GM12878 (cell line): ENCODE measurements at regions not wholly inside any gene's neighbourhood (a gene's known extent, or its start where the extent isn't known, plus 50 kb on each side); places are given as distances from the start of the nearest gene placed in this dataset.

Source experiments
- ATAC-seq: fragments of 200-7000 bp; cut with Tn5 transposase; 3 replicates; pipeline ENCODE4 v1.9.1; 2020; ENCODE audit warnings: mild to moderate bottlenecking, moderate library complexity
- BruUV-seq: library from RNA; stranded (reverse); fragments of 400-500 nt; replicated peaks from 2 replicates; lab custom pipeline; 2021; lab: Mats Ljungman, UMichigan
- CTCF ChIA-PET: fragments of 300-600 bp; sonication (Branson Sonifier 250); formaldehyde crosslinking; extraction: SDS; loops from one replicate; lab custom pipeline; 2021; ENCODE audit warnings: inconsistent platforms; lab: Yijun Ruan, JAX
- POLR2A ChIA-PET: fragments of 350-600 bp; formaldehyde crosslinking; extraction: SDS; loops from one replicate; lab custom pipeline; 2021; ENCODE audit warnings: inconsistent platforms; lab: Charles Lee
- RAD21 ChIA-PET: fragments of 300-600 bp; sonication (Branson Sonifier 250); formaldehyde crosslinking; loops from one replicate; lab custom pipeline; 2023; ENCODE audit warnings: antibody characterized with exemption; ENCODE audit not compliant: unreplicated experiment; lab: Charles Lee
- SMC1A ChIA-PET: fragments of 300-600 bp; sonication (Branson Sonifier 250); formaldehyde crosslinking; loops from one replicate; lab custom pipeline; 2023; ENCODE audit not compliant: unreplicated experiment, uncharacterized antibody; lab: Charles Lee
- DNase-seq: peaks from one replicate; pipeline ENCODE4 v3.0.0-alpha.2; 2011; ENCODE audit warnings: low read depth, low spot score
- FAIRE-seq: peaks from 3 replicates; lab custom pipeline; 2011; peaks lifted over from hg19 to GRCh38; lab: Jason Lieb, UNC
- H2AFZ ChIP-seq: 2 replicates; pipeline ENCODE4 v1.6.0; 2011; ENCODE audit warnings: low read depth, low read length, control low read depth; ENCODE audit not compliant: control insufficient read depth
- H3K27ac ChIP-seq: 2 replicates; pipeline ENCODE4 v1.5.1; 2011; ENCODE audit warnings: control low read depth; ENCODE audit not compliant: control insufficient read depth, insufficient read depth
- H3K27me3 ChIP-seq, 2 experiments: replicated peaks in 1 of 2; 2 replicates each; pipeline versions ENCODE4 v1.6.0 to v1.6.1; 2011; ENCODE audit warnings: low read length in 1 of 2; ENCODE audit not compliant: control insufficient read depth in 2 of 2, insufficient read depth in 2 of 2
- H3K36me3 ChIP-seq, 2 experiments: 2 replicates each; pipeline ENCODE4 v1.5.1; 2011; ENCODE audit warnings: low read length in 1 of 2; ENCODE audit not compliant: control insufficient read depth in 2 of 2, insufficient read depth in 2 of 2
- H3K4me1 ChIP-seq: 2 replicates; pipeline ENCODE4 v1.6.1; 2011; ENCODE audit warnings: mild to moderate bottlenecking, low read length, moderate library complexity, mixed read lengths; ENCODE audit not compliant: control insufficient read depth, insufficient read depth
- H3K4me2 ChIP-seq: 2 replicates; pipeline ENCODE4 v1.6.0; 2011; ENCODE audit warnings: control low read depth; ENCODE audit not compliant: control insufficient read depth, insufficient read depth
- H3K4me3 ChIP-seq: fragments of 200-600 bp; sonication (generic); 2 replicates; pipeline ENCODE4 v1.5.1; 2016
- H3K79me2 ChIP-seq: 2 replicates; pipeline ENCODE4 v1.6.0; 2011; ENCODE audit warnings: low read length; ENCODE audit not compliant: control insufficient read depth, insufficient read depth
- H3K9ac ChIP-seq: 2 replicates; pipeline ENCODE4 v1.8.0; 2011; ENCODE audit warnings: low read length, control low read depth, mixed read lengths; ENCODE audit not compliant: control insufficient read depth, insufficient read depth
- H3K9me3 ChIP-seq: replicated peaks from 3 replicates; pipeline ENCODE4 v1.5.1; 2011; ENCODE audit warnings: mild to moderate bottlenecking, low read length; ENCODE audit not compliant: control insufficient read depth, insufficient read depth
- H4K20me1 ChIP-seq: 2 replicates; pipeline ENCODE4 v1.6.0; 2011; ENCODE audit not compliant: control insufficient read depth, insufficient read depth
- CREM ChIP-seq: IDR thresholded peaks from 2 replicates; pipeline ENCODE4 v1.6.1; 2014; ENCODE audit warnings: antibody characterized with exemption, low read depth
- HCFC1 ChIP-seq: fragments of 150-350 bp; IDR thresholded peaks from 2 replicates; pipeline ENCODE4 v1.6.1; 2014; ENCODE audit warnings: low read length
- JUNB ChIP-seq: IDR thresholded peaks from 2 replicates; pipeline ENCODE4 v1.6.1; 2016; ENCODE audit warnings: antibody characterized with exemption, mild to moderate bottlenecking
- KLF5 ChIP-seq: fragments of 450-650 bp; IDR thresholded peaks from 2 replicates; pipeline ENCODE4 v1.6.1; 2014; ENCODE audit warnings: mild to moderate bottlenecking; ENCODE audit not compliant: partially characterized antibody
- MTA3 ChIP-seq: IDR thresholded peaks from 2 replicates; pipeline ENCODE4 v1.6.1; 2012; ENCODE audit warnings: low read length, inconsistent platforms, borderline replicate concordance
- NR2C2 ChIP-seq: IDR thresholded peaks from 2 replicates; pipeline ENCODE4 v1.6.1; 2011; ENCODE audit warnings: borderline replicate concordance, low read depth; ENCODE audit not compliant: control insufficient read depth, insufficient read length
- RELB ChIP-seq: fragments of 450-650 bp; IDR thresholded peaks from 2 replicates; pipeline ENCODE4 v1.6.1; 2017; ENCODE audit warnings: low read depth, mild to moderate bottlenecking, moderate library complexity
- SPI1 ChIP-seq: IDR thresholded peaks from 2 replicates; pipeline ENCODE4 v1.6.1; 2011; ENCODE audit warnings: low read depth, mild to moderate bottlenecking, low read length, moderate library complexity, borderline replicate concordance; ENCODE audit not compliant: insufficient read depth
- STAT3 ChIP-seq: IDR thresholded peaks from 2 replicates; pipeline ENCODE4 v1.6.1; 2011; ENCODE audit warnings: low read depth, low read length, improper control_type of control experiment
- TAF1 ChIP-seq: IDR thresholded peaks from 2 replicates; pipeline ENCODE4 v1.6.1; 2011; ENCODE audit warnings: mild to moderate bottlenecking, low read depth, low read length, borderline replicate concordance
- YY1 ChIP-seq: IDR thresholded peaks from 2 replicates; pipeline ENCODE4 v1.6.1; 2011; ENCODE audit warnings: low read depth, mild to moderate bottlenecking, low read length
- ZBED1 ChIP-seq: IDR thresholded peaks from 2 replicates; pipeline ENCODE4 v1.6.1; 2016; ENCODE audit warnings: borderline replicate concordance
- ZNF592 ChIP-seq: fragments of 450-650 bp; IDR thresholded peaks from 2 replicates; pipeline ENCODE4 v1.6.1; 2017; ENCODE audit warnings: mild to moderate bottlenecking, moderate library complexity
- ZSCAN29 ChIP-seq: fragments of 450-650 bp; IDR thresholded peaks from 2 replicates; pipeline ENCODE4 v1.6.1; 2017; ENCODE audit warnings: mild to moderate bottlenecking, moderate library complexity
- WGBS: methylation state at CpG from one replicate; pipeline ENCODE4 v1.1.6; 2016; ENCODE audit warnings: low lambda C conversion rate; ENCODE audit not compliant: insufficient replicate concordance, insufficient coverage; ENCODE audit errors: missing lambda C conversion rate; 5-methylcytosine and 5-hydroxymethylcytosine counted together
- in situ Hi-C: fragments of 300-500 bp; cut with MboI; formaldehyde crosslinking; loops from 9 replicates; pipeline ENCODE4 v1.14.3; 2018; ENCODE audit warnings: mixed read lengths
- intact Hi-C: fragments of 100-400 bp; cut with micrococcal nuclease; formaldehyde crosslinking; loops from one replicate; pipeline ENCODE4 v1.14.2; 2022; ENCODE audit not compliant: unreplicated experiment
- TF ChIP-seq, protein P1 (sequence below): IDR thresholded peaks from 2 replicates; pipeline ENCODE4 v1.6.1; 2011; ENCODE audit warnings: borderline replicate concordance, low read depth, mild to moderate bottlenecking, moderate library complexity, low read length; ENCODE audit not compliant: insufficient read depth, poor library complexity, severe bottlenecking

- POLR2A ChIA-PET, result no interaction called here
- Histone ChIP-seq H3K27ac (no peak overlapping the region), H4K20me1 (no peaks in the 10 kb centered on the region), H2AFZ (no peak overlapping the region), H3K27me3 (no peaks in the 10 kb centered on the region), H3K79me2 (no peaks in the 10 kb centered on the region), H3K4me3 (no peak overlapping the region), H3K4me2 (no peak overlapping the region), H3K9ac (no peak overlapping the region), H3K36me3 (no peaks in the 10 kb centered on the region), H3K9me3 (no peaks in the 10 kb centered on the region; the same call in 2 of the 3 replicates), H3K4me1 (no peaks in the 10 kb centered on the region)
- no peak for TF ChIP-seq ZBED1
- TF ChIP-seq STAT3, result no peak
- no peak for TF ChIP-seq RELB
- TF ChIP-seq NR2C2, result no peak
- no peak for TF ChIP-seq CREM
- no peak for TF ChIP-seq JUNB
- TF ChIP-seq, protein P1, sequence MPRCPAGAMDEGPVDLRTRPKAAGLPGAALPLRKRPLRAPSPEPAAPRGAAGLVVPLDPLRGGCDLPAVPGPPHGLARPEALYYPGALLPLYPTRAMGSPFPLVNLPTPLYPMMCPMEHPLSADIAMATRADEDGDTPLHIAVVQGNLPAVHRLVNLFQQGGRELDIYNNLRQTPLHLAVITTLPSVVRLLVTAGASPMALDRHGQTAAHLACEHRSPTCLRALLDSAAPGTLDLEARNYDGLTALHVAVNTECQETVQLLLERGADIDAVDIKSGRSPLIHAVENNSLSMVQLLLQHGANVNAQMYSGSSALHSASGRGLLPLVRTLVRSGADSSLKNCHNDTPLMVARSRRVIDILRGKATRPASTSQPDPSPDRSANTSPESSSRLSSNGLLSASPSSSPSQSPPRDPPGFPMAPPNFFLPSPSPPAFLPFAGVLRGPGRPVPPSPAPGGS, result no peak
- no peak for TF ChIP-seq ZNF592
- TF ChIP-seq TAF1, result no peak
- TF ChIP-seq YY1, result no peak
- TF ChIP-seq MTA3, result no peak
- TF ChIP-seq ZSCAN29, result no peak
- no peak for TF ChIP-seq HCFC1
- no peak for TF ChIP-seq SPI1
- no peak for TF ChIP-seq KLF5
- in situ Hi-C loops (no loop called here), intact Hi-C loops (no loop called here)
- WGBS, result 29% methylated on average over 14 of the region's 15 CpGs
- no peak for DNase-seq
- CTCF ChIA-PET, result no interaction called here
- BruUV-seq, result no TSS peak
- RAD21 ChIA-PET, result no interaction called here
- no peak for FAIRE-seq
- ATAC-seq, result no peak
- SMC1A ChIA-PET, result no interaction called here
These were observed 257.6 kb downstream of the TEX29 start for GRCh38 chr13:111577956-111578605.
